MM.1S (cell line): ENCODE measurements at regions not wholly inside any gene's neighbourhood (a gene's known extent, or its start where the extent isn't known, plus 50 kb on each side); places are given as distances from the start of the nearest gene placed in this dataset.

ENCODE experiments used
- EZH2phosphoT487 ChIP-seq: fragments of 300-600 bp; sonication (generic); IDR thresholded peaks from 2 replicates; pipeline ENCODE4 v1.6.1; 2018; ENCODE audit warnings: antibody characterized with exemption, low read length
- TF ChIP-seq, protein P1 (sequence below): fragments of 300-600 bp; sonication (generic); IDR thresholded peaks from 2 replicates; pipeline ENCODE4 v1.5.1; 2016; ENCODE audit warnings: antibody characterized with exemption, low read length, mixed read lengths

DNA sequence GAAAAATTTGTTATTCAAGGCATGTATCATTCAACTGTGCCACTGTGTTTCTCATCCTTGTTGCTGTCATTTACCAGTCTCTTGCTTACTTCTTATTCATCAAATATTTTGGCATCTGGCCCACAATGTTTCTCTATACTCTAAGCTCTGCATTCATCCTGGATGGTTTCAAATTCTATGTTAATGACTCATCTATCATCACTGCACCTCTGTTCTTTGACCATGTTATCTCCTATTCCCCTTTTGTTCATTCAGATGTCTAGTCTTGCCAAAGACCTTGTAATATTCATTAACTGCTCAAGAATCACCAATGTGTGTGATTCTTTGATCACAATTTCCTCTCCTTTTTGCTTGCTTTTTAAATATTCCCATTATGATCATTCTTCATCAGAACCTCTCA is 54.6 kb upstream of the PRKACB start:
- TF ChIP-seq, protein P1, sequence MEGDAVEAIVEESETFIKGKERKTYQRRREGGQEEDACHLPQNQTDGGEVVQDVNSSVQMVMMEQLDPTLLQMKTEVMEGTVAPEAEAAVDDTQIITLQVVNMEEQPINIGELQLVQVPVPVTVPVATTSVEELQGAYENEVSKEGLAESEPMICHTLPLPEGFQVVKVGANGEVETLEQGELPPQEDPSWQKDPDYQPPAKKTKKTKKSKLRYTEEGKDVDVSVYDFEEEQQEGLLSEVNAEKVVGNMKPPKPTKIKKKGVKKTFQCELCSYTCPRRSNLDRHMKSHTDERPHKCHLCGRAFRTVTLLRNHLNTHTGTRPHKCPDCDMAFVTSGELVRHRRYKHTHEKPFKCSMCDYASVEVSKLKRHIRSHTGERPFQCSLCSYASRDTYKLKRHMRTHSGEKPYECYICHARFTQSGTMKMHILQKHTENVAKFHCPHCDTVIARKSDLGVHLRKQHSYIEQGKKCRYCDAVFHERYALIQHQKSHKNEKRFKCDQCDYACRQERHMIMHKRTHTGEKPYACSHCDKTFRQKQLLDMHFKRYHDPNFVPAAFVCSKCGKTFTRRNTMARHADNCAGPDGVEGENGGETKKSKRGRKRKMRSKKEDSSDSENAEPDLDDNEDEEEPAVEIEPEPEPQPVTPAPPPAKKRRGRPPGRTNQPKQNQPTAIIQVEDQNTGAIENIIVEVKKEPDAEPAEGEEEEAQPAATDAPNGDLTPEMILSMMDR, result no peak
- no peak for TF ChIP-seq EZH2phosphoT487
